ENCODE measurements at regions not wholly inside any gene's neighbourhood (a gene's known extent, or its start where the extent isn't known, plus 50 kb on each side); places are given as distances from the start of the nearest gene placed in this dataset.

DNA sequence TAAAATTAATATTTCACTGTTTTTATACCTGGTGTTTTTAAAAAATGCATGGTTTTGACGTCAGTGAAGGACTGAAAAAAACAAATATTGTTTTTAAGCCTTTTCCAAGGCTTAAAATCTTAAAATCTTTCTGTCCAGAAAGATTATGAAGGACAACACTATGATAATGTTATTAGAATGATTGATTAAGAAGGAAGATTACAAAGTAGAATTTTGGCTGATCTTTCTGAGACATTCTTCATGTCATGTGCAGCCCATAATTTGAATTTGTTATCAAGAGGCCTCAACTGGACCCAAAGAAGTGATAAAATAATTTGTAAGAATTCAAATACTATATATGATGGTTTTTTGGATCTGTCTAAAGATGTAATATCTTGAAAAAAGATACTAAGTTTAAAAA, 584.4 kb upstream of the CXADR start:
- no peak for DNase-seq (ENCODE audit: low spot score)

DNA sequence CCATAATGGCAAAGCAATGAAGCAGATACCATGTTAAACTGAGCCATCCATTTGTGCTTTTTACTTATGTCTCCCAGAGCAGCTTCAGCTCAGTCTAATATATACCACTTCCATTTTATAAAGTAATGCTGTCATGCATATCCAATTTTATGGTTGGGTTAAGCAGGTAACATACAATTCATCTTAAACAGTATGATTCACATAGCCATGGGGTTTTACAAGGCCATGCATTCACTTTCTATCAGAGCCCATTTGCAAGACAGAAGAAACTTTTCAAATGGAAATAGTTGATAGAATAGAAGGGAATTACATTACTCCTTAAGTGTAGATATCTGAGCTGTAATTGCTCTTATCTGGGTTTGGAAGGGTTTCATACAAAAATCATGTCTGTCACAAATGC, 580.5 kb upstream of the CXADR start:
- DNase-seq (ENCODE audit: low spot score), result no peak

- DNase-seq (ENCODE audit: low spot score), result peak; percentile 33
Observed at GRCh38 chr21:16942703-16943102, 570.1 kb upstream of the CXADR start.

GRCh38 chr21:16943231-16943630, 569.6 kb upstream of the CXADR start:
- DNase-seq (ENCODE audit: low spot score), result no peak

DNA sequence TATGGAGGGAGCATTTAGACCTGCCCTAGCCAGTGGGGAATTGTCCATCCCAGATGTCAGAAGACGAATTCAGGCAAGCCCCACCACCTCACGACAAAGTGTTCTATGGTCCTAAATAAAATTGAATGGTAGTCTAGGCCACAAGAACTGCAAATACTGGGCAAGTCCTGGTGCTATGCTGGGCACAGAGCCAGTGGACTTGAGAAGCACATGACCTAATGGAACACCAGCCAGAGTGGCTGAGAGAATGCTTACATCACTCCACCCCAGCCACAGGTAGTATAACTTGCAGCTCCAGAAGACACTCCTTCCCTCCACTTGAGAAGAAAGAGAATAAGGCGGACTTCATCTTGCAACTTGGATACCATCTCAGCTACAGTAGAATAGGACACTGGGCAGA, 567.3 kb upstream of the CXADR start:
- no peak for DNase-seq (ENCODE audit: low spot score)

GRCh38 chr21:16956824-16957223, 556.0 kb upstream of the CXADR start:
- no peak for DNase-seq (ENCODE audit: low spot score)

- no peak for DNase-seq (ENCODE audit: low spot score)
Observed at GRCh38 chr21:16965424-16965823, 547.4 kb upstream of the CXADR start.

- DNase-seq (ENCODE audit: low spot score), result no peak
Observed at GRCh38 chr21:16968436-16968835, 544.4 kb upstream of the CXADR start.

DNA sequence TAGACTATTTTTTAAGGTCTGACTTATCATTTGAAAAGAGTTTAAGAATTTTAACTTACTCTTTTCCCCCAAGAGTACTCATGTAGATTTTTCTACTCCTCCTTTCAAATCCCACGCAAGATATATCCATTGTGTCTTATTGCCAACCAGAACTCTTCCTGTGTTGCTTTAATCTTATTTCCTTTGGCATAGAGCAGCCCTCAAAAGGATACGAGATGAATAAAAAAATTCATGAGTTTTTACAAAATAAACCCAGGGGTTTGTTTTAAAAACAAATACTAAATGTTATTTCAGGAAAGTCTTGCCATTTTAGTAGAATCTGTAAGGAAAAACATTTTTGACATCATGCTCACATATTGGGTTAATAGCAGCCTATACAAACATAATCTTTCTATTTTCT, 543.2 kb upstream of the CXADR start:
- no peak for DNase-seq (ENCODE audit: low spot score)

DNA sequence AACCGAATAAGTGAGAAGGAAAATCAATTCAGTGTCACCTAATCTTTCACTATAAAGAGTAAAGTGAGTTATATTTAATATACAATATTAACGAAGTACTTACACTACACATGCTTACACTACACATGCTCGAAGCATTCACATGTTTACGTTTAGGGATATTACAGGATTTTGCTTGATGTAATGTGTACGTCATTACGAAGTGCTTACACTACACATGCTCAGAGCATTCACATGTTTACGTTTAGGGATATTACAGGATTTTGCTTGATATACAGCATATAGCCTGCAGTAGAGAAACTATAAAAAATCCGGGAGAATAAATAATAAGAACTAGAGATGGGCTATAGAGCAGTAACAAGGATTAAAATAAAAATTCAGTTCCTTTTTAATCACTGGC, 538.8 kb upstream of the CXADR start:
- no peak for DNase-seq (ENCODE audit: low spot score)

DNA sequence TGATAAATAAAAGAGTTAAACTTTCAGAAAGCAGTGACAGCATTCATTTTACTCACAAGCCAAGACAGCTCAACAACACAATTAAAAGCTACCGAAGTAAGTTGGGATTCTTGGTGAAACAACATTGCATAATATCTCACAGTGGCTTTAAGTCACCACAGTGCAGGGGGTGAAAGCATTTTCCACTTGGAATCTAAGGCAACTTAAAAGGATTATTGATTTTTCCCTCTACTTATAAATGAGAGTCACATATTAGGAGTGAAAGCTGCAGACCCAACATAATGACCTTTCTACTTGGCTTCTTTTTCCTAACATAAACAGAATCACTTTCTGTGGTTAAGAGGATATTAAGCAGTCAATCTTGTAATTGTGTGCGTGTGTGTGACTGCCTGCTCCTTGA, 536.6 kb upstream of the CXADR start:
- DNase-seq (ENCODE audit: low spot score), result no peak

GRCh38 chr21:16978309-16978895, 534.4 kb upstream of the CXADR start:
- no peak for DNase-seq (ENCODE audit: low spot score)

- DNase-seq (ENCODE audit: low spot score), result no peak
Observed at GRCh38 chr21:16979574-16979973, 533.3 kb upstream of the CXADR start.

GRCh38 chr21:16983420-16983819, 529.4 kb upstream of the CXADR start:
- DNase-seq (ENCODE audit: low spot score), result no peak

- peak; percentile 42 for DNase-seq (ENCODE audit: low spot score)
Observed at GRCh38 chr21:16992448-16992847, 520.4 kb upstream of the CXADR start.

DNA sequence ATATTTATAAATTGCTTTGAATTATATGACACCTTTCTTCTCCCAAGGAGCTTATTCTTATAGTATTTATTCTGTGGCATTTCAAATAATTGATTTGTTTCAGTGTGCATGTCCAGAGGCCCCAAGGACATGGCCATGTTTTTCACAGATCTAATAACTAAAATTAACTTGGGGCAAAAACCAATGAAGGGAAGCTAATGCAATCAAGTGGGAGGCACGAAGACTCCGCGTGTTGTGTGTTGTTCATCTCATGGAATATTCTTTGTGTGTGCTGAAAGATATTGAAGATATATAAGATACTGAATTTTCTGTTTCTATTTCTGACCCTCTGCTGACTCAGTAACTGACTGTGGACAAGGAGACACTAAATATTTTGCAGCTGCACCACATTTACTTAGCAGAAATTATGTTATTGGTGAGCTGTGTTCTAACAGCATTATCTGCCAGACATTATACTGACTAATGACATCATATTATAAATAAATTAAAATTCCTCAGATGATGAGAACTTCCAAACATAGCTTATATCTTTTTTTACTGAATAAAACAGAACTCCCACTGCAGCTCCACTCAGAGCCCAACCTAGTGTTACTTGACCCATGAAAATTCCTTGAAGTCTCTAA, 519.3 kb upstream of the CXADR start:
- DNase-seq (ENCODE audit: low spot score), result no peak

DNA sequence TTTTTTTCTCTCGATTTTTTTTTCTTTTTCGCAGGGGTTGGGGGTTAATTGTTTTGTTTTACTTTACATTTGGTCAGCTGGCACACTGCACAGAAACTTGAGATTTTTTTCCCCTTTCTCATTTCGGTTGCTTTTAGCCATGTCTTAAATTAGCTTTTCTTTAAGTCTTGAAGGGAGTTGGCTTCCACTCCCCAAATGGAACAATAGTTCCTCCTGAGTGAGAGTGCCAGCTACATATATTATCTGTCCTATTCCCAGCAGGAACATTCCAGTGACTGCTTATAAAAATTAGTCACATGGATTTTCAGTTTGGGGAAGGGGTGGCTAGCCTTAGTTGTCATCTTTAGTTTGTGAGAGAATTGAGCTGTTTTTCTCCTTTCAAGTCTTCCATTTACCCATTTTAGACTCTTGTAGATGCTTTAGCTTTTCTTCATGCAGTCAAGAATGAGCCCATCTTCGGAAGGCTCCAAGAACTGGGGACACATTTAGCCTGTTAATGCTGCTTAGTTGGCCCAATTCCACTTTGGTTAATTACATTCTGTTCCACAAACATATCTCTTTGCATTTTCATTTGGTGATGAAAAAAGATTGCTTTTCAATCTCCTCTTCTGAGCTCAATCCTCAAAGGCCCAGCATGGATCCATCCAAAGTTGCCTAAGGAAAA, 510.1 kb upstream of the CXADR start:
- no peak for DNase-seq (ENCODE audit: low spot score)

DNA sequence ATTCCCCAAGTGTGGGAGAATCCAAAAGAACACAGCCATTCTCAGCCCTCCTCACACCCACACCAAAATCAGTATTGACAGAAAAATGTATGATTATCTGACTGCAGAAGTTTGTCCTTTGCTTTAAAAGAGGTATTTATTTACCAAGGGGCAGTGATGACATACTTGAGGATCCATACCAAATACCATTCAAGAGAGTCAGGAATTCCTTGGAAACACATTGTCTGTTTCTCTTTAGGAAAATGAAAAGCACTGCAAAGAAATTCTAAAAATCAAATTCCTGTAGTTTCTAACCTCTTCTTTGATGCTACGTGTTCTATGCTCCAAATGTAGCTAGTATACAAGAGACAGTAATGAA, 509.6 kb upstream of the CXADR start:
- no peak for DNase-seq (ENCODE audit: low spot score)

DNA sequence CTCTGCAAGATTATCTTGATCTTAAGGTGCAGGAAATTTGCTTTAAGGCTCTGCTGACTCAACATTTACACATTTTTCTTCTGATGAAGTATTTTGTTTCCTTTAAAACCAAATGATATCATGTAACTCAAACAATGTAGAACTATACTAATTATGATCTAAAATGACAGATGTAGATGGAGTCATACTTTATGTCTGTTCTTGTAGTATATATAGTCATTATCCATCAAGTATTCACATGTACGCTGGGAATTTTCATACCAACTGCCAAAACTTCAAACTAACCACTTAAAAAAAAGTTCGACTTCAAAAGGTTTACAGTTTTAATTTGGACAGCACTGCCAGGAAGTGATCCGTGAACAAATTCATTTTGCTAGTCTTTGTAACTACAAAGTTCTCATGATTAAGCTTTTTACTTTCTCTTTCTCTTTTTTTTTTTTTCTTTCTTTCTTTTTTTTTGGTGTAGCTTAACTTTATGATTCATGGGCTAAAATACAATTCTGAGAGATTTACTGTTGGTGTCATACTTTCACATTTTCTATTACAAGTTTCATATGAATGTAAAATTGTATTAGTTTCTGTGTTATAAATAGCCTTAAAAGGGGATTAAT, 509.0 kb upstream of the CXADR start:
- no peak for DNase-seq (ENCODE audit: low spot score)

DNA sequence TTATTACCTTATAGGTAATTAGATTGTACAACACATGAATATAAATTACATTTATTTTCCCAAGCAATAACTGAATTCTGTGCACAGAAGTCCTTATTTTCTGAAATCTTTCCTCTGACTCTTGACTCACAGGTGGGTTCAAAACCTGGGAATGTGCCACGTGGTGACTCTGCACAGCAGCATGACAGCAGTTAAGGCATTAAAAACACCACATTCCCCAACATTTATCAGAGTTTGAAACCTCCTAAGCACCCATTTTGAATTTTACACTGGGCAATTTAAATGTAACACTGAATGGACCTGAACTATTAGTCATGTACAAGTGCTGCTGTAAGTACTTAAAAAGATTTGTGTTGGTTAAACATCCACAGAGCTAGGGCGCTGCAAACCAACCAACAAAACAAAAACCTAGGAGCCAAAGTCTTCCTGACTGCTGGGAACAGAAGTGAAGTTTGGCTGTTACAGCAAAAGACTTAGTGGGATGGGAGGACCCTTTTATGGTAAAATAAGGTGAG, 480.6 kb upstream of the CXADR start:
- DNase-seq (ENCODE audit: low spot score), result no peak

DNA sequence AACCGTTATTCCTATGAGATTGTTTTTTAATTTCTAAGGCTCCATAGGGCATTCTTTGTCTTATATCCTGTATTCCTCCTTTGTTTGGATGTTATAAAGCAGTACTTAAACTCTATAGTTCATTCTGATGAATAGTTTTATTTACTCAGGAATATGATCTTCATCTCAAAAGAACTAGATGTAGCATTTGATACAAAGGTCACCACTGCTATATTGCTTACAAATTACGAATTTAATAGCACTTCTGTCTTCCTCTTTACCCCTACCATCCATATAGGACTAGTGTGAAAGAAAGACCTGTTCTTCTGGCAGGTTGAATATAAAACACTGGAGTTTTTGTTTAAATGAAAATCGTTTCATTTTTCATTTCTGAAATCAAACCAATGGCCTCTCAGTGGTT, 468.1 kb upstream of the CXADR start:
- DNase-seq (ENCODE audit: low spot score), result no peak

GRCh38 chr21:17045214-17045853, 467.5 kb upstream of the CXADR start:
- DNase-seq (ENCODE audit: low spot score), result peak; percentile 48

DNA sequence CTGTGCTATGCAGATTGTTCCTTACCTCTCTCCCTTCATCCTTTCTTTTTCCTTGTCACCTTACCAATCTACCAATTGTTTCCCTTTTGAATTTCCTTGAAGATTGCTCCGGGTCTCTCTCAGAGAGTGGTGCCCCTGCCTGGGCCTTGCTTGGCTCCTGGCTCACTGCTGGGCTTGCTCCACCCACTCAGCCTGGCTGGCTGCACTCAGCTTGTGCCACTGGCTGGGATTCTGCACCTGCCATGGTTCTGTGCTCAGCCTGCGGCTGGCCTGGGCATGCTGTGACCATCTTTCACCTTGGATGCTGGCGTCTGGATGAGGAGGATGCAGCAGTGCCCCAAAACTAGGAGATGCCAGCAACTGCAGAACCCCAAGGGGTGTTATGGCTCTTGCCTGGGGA, 463.9 kb upstream of the CXADR start:
- DNase-seq (ENCODE audit: low spot score), result no peak

Data from RKO (cell line).